Cardiac muscle cell (in vitro differentiated cells and primary cell): ENCODE measurements at regions not wholly inside any gene's neighbourhood (a gene's known extent, or its start where the extent isn't known, plus 50 kb on each side); places are given as distances from the start of the nearest gene placed in this dataset.

Experiments used
- DNase-seq, 2 donors: peaks; one replicate each; pipeline versions ENCODE4 v3.0.0 to v3.0.0-alpha.2; 2010 to 2017; ENCODE audit warnings: low read depth in 1 of 2, low spot score in 1 of 2
- H3K27ac ChIP-seq: fragments of 200-600 bp; sonication (generic); 2 replicates; pipeline ENCODE4 v1.5.1; 2016
- H3K27me3 ChIP-seq: fragments of 200-600 bp; sonication (generic); 2 replicates; pipeline ENCODE4 v1.6.0; 2016; ENCODE audit warnings: control low read depth
- H3K36me3 ChIP-seq: fragments of 200-600 bp; sonication (generic); 2 replicates; pipeline ENCODE4 v1.5.1; 2016; ENCODE audit warnings: control low read depth
- H3K4me1 ChIP-seq: fragments of 200-600 bp; sonication (generic); 2 replicates; pipeline ENCODE4 v1.8.1; 2017; ENCODE audit warnings: low read depth, mild to moderate bottlenecking, mixed run types
- H3K4me3 ChIP-seq: fragments of 200-600 bp; sonication (generic); 2 replicates; pipeline ENCODE4 v1.5.1; 2016; ENCODE audit warnings: mild to moderate bottlenecking
- H3K9me3 ChIP-seq: fragments of 200-600 bp; sonication (generic); 2 replicates; pipeline ENCODE4 v1.5.1; 2017; ENCODE audit warnings: low read depth, mild to moderate bottlenecking, control low read depth
- CTCF ChIP-seq: IDR thresholded peaks from 2 replicates; pipeline ENCODE4 v1.5.1; 2012; ENCODE audit warnings: low read depth, mild to moderate bottlenecking, low read length

GRCh38 chr20:60349418-60349817 lies 391.2 kb downstream of the CDH26 start:
- TF ChIP-seq CTCF, result no peak
- Histone ChIP-seq H3K27me3 (no peaks in the 10 kb centered on the region), H3K4me1 (no peaks in the 10 kb centered on the region), H3K36me3 (no peaks in the 10 kb centered on the region), H3K9me3 (no peaks in the 10 kb centered on the region), H3K4me3 (no peak overlapping the region), H3K27ac (no peak overlapping the region)
- no peak for DNase-seq

GRCh38 chr20:60352017-60352416 lies 393.8 kb downstream of the CDH26 start:
- no peaks in the 10 kb centered on the region for H3K36me3 ChIP-seq
- DNase-seq, result no peak
- H3K27ac ChIP-seq, result no peak overlapping the region
- no peaks in the 10 kb centered on the region for H3K27me3 ChIP-seq
- H3K9me3 ChIP-seq, result no peaks in the 10 kb centered on the region
- no peak overlapping the region for H3K4me3 ChIP-seq
- H3K4me1 ChIP-seq, result no peaks in the 10 kb centered on the region
- TF ChIP-seq CTCF, result no peak

- TF ChIP-seq CTCF, result no peak
- no peaks in the 10 kb centered on the region for H3K9me3 ChIP-seq
- H3K4me3 ChIP-seq, result no peak overlapping the region
- no peaks in the 10 kb centered on the region for H3K27me3 ChIP-seq
- H3K4me1 ChIP-seq, result no peaks in the 10 kb centered on the region
- H3K27ac ChIP-seq, result no peak overlapping the region
- DNase-seq, result no peak
- no peaks in the 10 kb centered on the region for H3K36me3 ChIP-seq
Observed at GRCh38 chr20:60352596-60352995, 394.4 kb downstream of the CDH26 start.

- no peaks in the 10 kb centered on the region for H3K27me3 ChIP-seq
- H3K4me3 ChIP-seq, result no peak overlapping the region
- no peak for TF ChIP-seq CTCF
- no peaks in the 10 kb centered on the region for H3K36me3 ChIP-seq
- H3K4me1 ChIP-seq, result no peaks in the 10 kb centered on the region
- no peaks in the 10 kb centered on the region for H3K9me3 ChIP-seq
- no peak overlapping the region for H3K27ac ChIP-seq
- no peak for DNase-seq
Observed at GRCh38 chr20:60354024-60354580, 395.9 kb downstream of the CDH26 start.

GRCh38 chr20:60358101-60358500 lies 399.9 kb downstream of the CDH26 start:
- Histone ChIP-seq H3K36me3 (no peaks in the 10 kb centered on the region), H3K27ac (no peak overlapping the region), H3K4me3 (no peak overlapping the region), H3K27me3 (no peaks in the 10 kb centered on the region), H3K9me3 (no peaks in the 10 kb centered on the region), H3K4me1 (no peaks in the 10 kb centered on the region)
- DNase-seq, result no peak
- TF ChIP-seq CTCF, result no peak

- H3K36me3 ChIP-seq, result no peaks in the 10 kb centered on the region
- H3K4me1 ChIP-seq, result no peaks in the 10 kb centered on the region
- TF ChIP-seq CTCF, result no peak
- H3K9me3 ChIP-seq, result no peaks in the 10 kb centered on the region
- no peak overlapping the region for H3K27ac ChIP-seq
- no peak overlapping the region for H3K4me3 ChIP-seq
- no peak for DNase-seq
- no peaks in the 10 kb centered on the region for H3K27me3 ChIP-seq
Observed at GRCh38 chr20:60359010-60359409, 400.8 kb downstream of the CDH26 start.
